ENCODE measurements at regions not wholly inside any gene's neighbourhood (a gene's known extent, or its start where the extent isn't known, plus 50 kb on each side); places are given as distances from the start of the nearest gene placed in this dataset.

DNA sequence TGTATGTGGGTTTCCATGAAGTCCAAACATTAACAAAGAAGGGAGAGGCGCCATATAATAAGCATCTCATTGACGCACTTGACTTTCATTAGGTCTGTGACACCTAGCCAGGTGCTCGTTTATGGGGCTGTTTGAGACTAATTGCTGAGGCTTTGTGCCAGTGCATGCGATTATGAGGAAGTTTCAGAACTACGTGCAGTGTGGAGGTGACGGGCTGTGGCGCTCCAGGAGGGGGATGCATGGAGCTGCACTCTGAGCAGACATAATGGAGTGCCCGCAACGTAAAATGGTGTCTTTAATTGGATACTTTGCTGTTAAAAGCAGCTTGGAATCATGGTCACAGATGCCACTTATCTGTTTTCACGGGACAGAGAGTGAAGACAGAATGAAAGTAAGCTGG, 223.2 kb downstream of the FGF9 start:
- Histone ChIP-seq H4K91ac (ENCODE audit: low read depth, low read length) (no peak overlapping the region), H3K79me1 (ENCODE audit: low read length) (no peaks in the 10 kb centered on the region), H3K4ac (ENCODE audit: low read depth, low read length) (no peak overlapping the region), H3K9me3 (ENCODE audit: insufficient read depth, low read depth, low read length) (no peaks in the 10 kb centered on the region), H3K18ac (ENCODE audit: low read length) (no peak overlapping the region), H3K27me3 (ENCODE audit: insufficient read depth, low read length) (no peaks in the 10 kb centered on the region), H3K4me2 (ENCODE audit: low read length) (no peak overlapping the region), H2BK12ac (ENCODE audit: low read length) (no peak overlapping the region), H3K4me3 (ENCODE audit: low read depth, low read length) (no peak overlapping the region), H4K12ac (ENCODE audit: low read depth, low read length) (no peak overlapping the region), H4K8ac (ENCODE audit: low read depth, low read length) (no peak overlapping the region), H3K4me1 (ENCODE audit: control insufficient read depth in 1 of 2, insufficient read depth in 2 of 2, low read length in 2 of 2) (no peaks in the 10 kb centered on the region), H3K23ac (ENCODE audit: low read length) (no peak overlapping the region), H2BK120ac (ENCODE audit: insufficient read depth, low read length, poor library complexity) (no peak overlapping the region), H3K9ac (ENCODE audit: low read length) (no peak overlapping the region), H3K14ac (ENCODE audit: low read length) (no peak overlapping the region), H2AK5ac (ENCODE audit: low read length) (no peak overlapping the region), H3K79me2 (ENCODE audit: control insufficient read depth, insufficient read depth, low read length, poor library complexity) (no peaks in the 10 kb centered on the region), H3K36me3 (ENCODE audit: control insufficient read depth in 1 of 2, insufficient read depth in 2 of 2, low read length in 2 of 2) (no peaks in the 10 kb centered on the region), H2AFZ (ENCODE audit: insufficient read depth, low read length, poor library complexity) (no peak overlapping the region), H3K27ac (ENCODE audit: low read depth, low read length) (no peak overlapping the region), H2BK5ac (ENCODE audit: low read depth, low read length, poor library complexity) (no peak overlapping the region)
- WGBS (ENCODE audit: extremely low coverage, insufficient coverage, insufficient read length), result no CpG with 5 or more reads among the region's 10 CpGs
- no peak for DNase-seq

DNA sequence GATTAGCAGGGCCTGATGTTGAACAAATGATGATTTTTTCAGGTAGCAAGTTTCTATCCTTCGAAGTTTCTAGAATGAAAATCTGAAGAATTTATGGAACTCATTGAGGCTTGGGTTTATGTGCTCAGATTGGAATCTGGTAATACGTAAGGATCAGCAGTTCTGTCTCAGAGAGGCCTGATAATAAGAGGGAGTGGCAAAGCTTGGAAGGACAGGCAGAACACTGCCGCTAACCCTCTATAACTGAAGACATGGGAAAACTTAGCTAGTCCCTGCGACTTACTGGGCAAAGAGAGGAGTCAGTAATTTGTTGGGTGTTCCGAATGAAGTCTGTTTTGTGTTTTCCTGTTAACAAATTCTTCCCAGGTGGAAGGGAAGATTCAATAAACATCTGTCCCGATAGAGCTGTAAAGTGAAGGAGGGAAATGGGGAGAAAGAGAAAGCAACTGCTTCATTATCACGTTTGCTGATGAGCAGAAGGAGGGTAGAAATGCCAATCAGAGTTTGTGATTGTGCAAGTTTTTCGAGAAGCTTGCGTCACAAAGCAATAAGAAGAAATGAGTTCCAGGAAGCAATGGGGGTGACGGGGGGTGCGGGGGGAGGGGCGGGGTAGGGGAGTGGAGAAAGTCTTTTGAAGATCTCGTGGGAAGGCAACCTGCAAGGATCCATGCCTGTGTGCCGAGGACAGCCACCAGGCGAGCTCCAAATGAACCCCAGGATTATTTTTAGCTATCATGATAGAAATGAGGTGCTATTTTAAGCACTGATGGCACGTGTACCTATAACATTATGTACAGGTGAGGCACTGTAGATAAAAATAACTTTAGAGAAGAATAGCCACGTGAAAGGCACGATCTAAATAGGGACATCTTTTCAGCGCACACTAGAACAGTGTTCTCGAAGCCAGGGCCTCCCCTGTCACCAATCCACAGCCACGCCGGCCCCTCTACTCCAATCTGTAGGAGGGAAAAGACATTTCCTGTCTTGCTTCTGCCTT, 224.1 kb downstream of the FGF9 start:
- H3K79me1 ChIP-seq (ENCODE audit: low read length), result no peaks in the 10 kb centered on the region
- H3K9ac ChIP-seq (ENCODE audit: low read length), result no peak overlapping the region
- no peak overlapping the region for H2AFZ ChIP-seq (ENCODE audit: insufficient read depth, low read length, poor library complexity)
- H3K27ac ChIP-seq (ENCODE audit: low read depth, low read length), result no peak overlapping the region
- no peaks in the 10 kb centered on the region for H3K79me2 ChIP-seq (ENCODE audit: control insufficient read depth, insufficient read depth, low read length, poor library complexity)
- no peak overlapping the region for H4K8ac ChIP-seq (ENCODE audit: low read depth, low read length)
- DNase-seq, result no peak
- no peak overlapping the region for H3K14ac ChIP-seq (ENCODE audit: low read length)
- no peak overlapping the region for H3K18ac ChIP-seq (ENCODE audit: low read length)
- no peak overlapping the region for H4K91ac ChIP-seq (ENCODE audit: low read depth, low read length)
- H3K4me1 ChIP-seq (ENCODE audit: control insufficient read depth in 1 of 2, insufficient read depth in 2 of 2, low read length in 2 of 2), result no peaks in the 10 kb centered on the region
- no peak overlapping the region for H2BK5ac ChIP-seq (ENCODE audit: low read depth, low read length, poor library complexity)
- no peak overlapping the region for H3K4me2 ChIP-seq (ENCODE audit: low read length)
- H3K9me3 ChIP-seq (ENCODE audit: insufficient read depth, low read depth, low read length), result no peaks in the 10 kb centered on the region
- H4K12ac ChIP-seq (ENCODE audit: low read depth, low read length), result no peak overlapping the region
- H2AK5ac ChIP-seq (ENCODE audit: low read length), result no peak overlapping the region
- no peak overlapping the region for H3K23ac ChIP-seq (ENCODE audit: low read length)
- WGBS (ENCODE audit: extremely low coverage, insufficient coverage, insufficient read length), result no CpG with 5 or more reads among the region's 22 CpGs
- no peak overlapping the region for H3K4ac ChIP-seq (ENCODE audit: low read depth, low read length)
- H3K36me3 ChIP-seq (ENCODE audit: control insufficient read depth in 1 of 2, insufficient read depth in 2 of 2, low read length in 2 of 2), result no peaks in the 10 kb centered on the region
- no peak overlapping the region for H3K4me3 ChIP-seq (ENCODE audit: low read depth, low read length)
- H2BK120ac ChIP-seq (ENCODE audit: insufficient read depth, low read length, poor library complexity), result no peak overlapping the region
- H3K27me3 ChIP-seq (ENCODE audit: insufficient read depth, low read length), result no peaks in the 10 kb centered on the region
- H2BK12ac ChIP-seq (ENCODE audit: low read length), result no peak overlapping the region

DNA sequence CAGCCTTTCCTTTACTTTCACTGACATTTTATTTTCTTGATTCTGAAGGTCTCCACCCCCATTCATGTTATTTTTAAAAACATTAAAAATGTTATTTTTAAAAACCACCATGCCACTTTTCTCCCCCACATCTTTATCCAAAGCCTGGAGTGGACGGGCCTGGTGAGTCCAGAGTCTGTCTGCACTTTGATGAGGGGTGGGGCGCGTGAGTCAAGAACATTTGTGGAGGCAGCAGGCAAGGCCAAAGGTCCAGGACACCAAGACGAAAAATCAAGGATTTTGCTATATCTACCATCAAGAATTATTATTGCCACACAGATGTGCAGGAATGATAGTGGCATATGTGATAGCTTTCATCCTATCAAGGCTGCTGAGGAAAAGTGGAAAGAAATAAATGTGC, 224.9 kb downstream of the FGF9 start:
- WGBS (ENCODE audit: extremely low coverage, insufficient coverage, insufficient read length), result no CpG with 5 or more reads among the region's 4 CpGs

DNA sequence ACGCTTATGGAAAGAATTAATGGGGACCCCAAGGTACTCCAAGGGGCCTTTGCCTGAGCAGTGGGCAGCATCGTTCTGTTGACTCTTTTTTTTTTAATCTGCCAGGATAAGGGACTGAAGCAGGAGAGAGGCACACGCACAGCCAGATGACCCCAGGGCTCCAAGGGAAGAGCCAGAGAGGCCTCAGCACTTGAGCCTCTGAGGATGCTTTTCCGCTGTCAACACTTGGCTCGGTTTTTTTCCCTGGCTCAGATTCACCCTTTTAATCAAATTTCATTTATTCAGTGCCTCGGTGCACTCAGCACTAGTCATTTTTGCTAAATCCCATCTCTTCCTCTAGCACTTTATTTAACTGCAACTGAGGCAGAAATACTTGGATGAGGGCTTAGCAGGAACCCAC, 226.3 kb downstream of the FGF9 start:
- Histone ChIP-seq H3K36me3 (ENCODE audit: control insufficient read depth in 1 of 2, insufficient read depth in 2 of 2, low read length in 2 of 2) (no peaks in the 10 kb centered on the region), H2AFZ (ENCODE audit: insufficient read depth, low read length, poor library complexity) (no peak overlapping the region), H3K27me3 (ENCODE audit: insufficient read depth, low read length) (no peaks in the 10 kb centered on the region), H3K18ac (ENCODE audit: low read length) (no peak overlapping the region), H2BK12ac (ENCODE audit: low read length) (no peak overlapping the region), H3K4ac (ENCODE audit: low read depth, low read length) (no peak overlapping the region), H4K91ac (ENCODE audit: low read depth, low read length) (no peak overlapping the region), H4K8ac (ENCODE audit: low read depth, low read length) (no peak overlapping the region), H2BK5ac (ENCODE audit: low read depth, low read length, poor library complexity) (no peak overlapping the region), H2AK5ac (ENCODE audit: low read length) (no peak overlapping the region), H3K79me2 (ENCODE audit: control insufficient read depth, insufficient read depth, low read length, poor library complexity) (no peaks in the 10 kb centered on the region), H3K4me2 (ENCODE audit: low read length) (no peak overlapping the region), H3K4me1 (ENCODE audit: control insufficient read depth in 1 of 2, insufficient read depth in 2 of 2, low read length in 2 of 2) (no peaks in the 10 kb centered on the region), H3K4me3 (ENCODE audit: low read depth, low read length) (no peak overlapping the region), H3K79me1 (ENCODE audit: low read length) (no peaks in the 10 kb centered on the region), H3K27ac (ENCODE audit: low read depth, low read length) (no peak overlapping the region), H3K9ac (ENCODE audit: low read length) (no peak overlapping the region), H3K14ac (ENCODE audit: low read length) (no peak overlapping the region), H3K23ac (ENCODE audit: low read length) (no peak overlapping the region), H3K9me3 (ENCODE audit: insufficient read depth, low read depth, low read length) (peaks cover 2% of the 10 kb centered on the region), H2BK120ac (ENCODE audit: insufficient read depth, low read length, poor library complexity) (no peak overlapping the region), H4K12ac (ENCODE audit: low read depth, low read length) (no peak overlapping the region)
- WGBS (ENCODE audit: extremely low coverage, insufficient coverage, insufficient read length), result no CpG with 5 or more reads among the region's 6 CpGs
- DNase-seq, result no peak

More for the DNA sequence above, 224.9 kb downstream of the FGF9 start:
- Histone ChIP-seq H2AFZ (ENCODE audit: insufficient read depth, low read length, poor library complexity) (no peak overlapping the region), H3K4me3 (ENCODE audit: low read depth, low read length) (no peak overlapping the region), H3K23ac (ENCODE audit: low read length) (no peak overlapping the region), H4K91ac (ENCODE audit: low read depth, low read length) (no peak overlapping the region), H4K12ac (ENCODE audit: low read depth, low read length) (no peak overlapping the region), H2BK12ac (ENCODE audit: low read length) (no peak overlapping the region), H3K4me2 (ENCODE audit: low read length) (no peak overlapping the region), H3K36me3 (ENCODE audit: control insufficient read depth in 1 of 2, insufficient read depth in 2 of 2, low read length in 2 of 2) (no peaks in the 10 kb centered on the region), H2AK5ac (ENCODE audit: low read length) (no peak overlapping the region), H3K4ac (ENCODE audit: low read depth, low read length) (no peak overlapping the region), H3K79me1 (ENCODE audit: low read length) (no peaks in the 10 kb centered on the region), H3K9ac (ENCODE audit: low read length) (no peak overlapping the region), H2BK5ac (ENCODE audit: low read depth, low read length, poor library complexity) (no peak overlapping the region), H3K79me2 (ENCODE audit: control insufficient read depth, insufficient read depth, low read length, poor library complexity) (no peaks in the 10 kb centered on the region), H3K18ac (ENCODE audit: low read length) (no peak overlapping the region), H3K4me1 (ENCODE audit: control insufficient read depth in 1 of 2, insufficient read depth in 2 of 2, low read length in 2 of 2) (no peaks in the 10 kb centered on the region), H3K27ac (ENCODE audit: low read depth, low read length) (no peak overlapping the region), H4K8ac (ENCODE audit: low read depth, low read length) (no peak overlapping the region), H3K14ac (ENCODE audit: low read length) (no peak overlapping the region), H3K9me3 (ENCODE audit: insufficient read depth, low read depth, low read length) (no peaks in the 10 kb centered on the region), H2BK120ac (ENCODE audit: insufficient read depth, low read length, poor library complexity) (no peak overlapping the region), H3K27me3 (ENCODE audit: insufficient read depth, low read length) (no peaks in the 10 kb centered on the region)
- DNase-seq, result no peak
